ENCODE measurements at regions not wholly inside any gene's neighbourhood (a gene's known extent, or its start where the extent isn't known, plus 50 kb on each side); places are given as distances from the start of the nearest gene placed in this dataset.

DNA sequence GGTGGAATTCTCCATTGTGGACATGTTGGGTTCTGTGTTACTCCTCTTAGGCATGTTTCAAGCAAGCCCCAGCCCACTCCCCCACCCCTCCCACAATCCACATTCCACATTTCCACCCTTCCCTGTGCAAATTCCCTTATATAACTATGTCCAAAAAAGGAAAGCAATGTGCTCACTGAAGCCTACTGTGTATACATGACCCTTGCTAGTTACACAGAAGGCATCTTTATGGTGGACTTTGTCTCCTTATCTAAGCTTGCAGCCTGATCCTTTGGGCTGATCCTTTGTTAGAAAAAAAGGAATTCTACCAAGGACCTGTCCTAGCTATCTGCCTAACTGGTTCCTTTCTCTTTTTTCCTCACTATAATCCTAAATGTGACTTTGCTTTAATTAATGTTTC, 796.8 kb downstream of the NLGN4X start:
- no peak for DNase-seq

DNA sequence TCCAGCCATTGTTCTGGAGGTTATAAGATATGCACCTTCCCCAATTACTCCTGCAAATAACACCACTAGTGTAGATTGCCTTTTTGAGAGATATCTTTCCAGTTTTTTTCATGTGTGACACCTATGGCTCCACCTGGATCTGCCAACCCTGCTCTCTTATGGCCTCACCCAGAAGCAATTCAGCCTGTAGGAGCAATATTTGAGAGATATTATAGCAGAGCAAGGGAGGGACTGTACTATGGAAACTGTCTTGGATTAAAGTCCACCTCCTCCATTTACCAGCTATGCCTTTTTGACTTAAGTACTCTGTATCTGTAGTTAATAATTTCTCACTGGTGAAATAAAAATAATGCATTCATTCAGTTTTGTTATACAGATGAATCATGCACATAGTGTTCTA, 803.5 kb downstream of the NLGN4X start:
- Histone ChIP-seq H3K27me3 (ENCODE audit: control insufficient read depth, insufficient read depth, low read length) (no peaks in the 10 kb centered on the region), H3K27ac (ENCODE audit: low read length) (no peak overlapping the region), H3K36me3 (ENCODE audit: control insufficient read depth, insufficient read depth, low read length) (no peaks in the 10 kb centered on the region), H3K9me3 (ENCODE audit: control insufficient read depth, low read depth, low read length) (no peaks in the 10 kb centered on the region), H3K4me3 (ENCODE audit: low read length) (no peak overlapping the region), H3K4me1 (ENCODE audit: control insufficient read depth, insufficient read depth, low read length) (no peaks in the 10 kb centered on the region)
- no peak for DNase-seq

More for the DNA sequence above, 796.8 kb downstream of the NLGN4X start:
- H3K36me3 ChIP-seq (ENCODE audit: control insufficient read depth, insufficient read depth, low read length): no peaks in the 10 kb centered on the region
- H3K9me3 ChIP-seq (ENCODE audit: control insufficient read depth, low read depth, low read length): no peaks in the 10 kb centered on the region
- no peaks in the 10 kb centered on the region for H3K27me3 ChIP-seq (ENCODE audit: control insufficient read depth, insufficient read depth, low read length)
- H3K4me3 ChIP-seq (ENCODE audit: low read length): no peak overlapping the region
- H3K4me1 ChIP-seq (ENCODE audit: control insufficient read depth, insufficient read depth, low read length): no peaks in the 10 kb centered on the region
- H3K27ac ChIP-seq (ENCODE audit: low read length): no peak overlapping the region

DNA sequence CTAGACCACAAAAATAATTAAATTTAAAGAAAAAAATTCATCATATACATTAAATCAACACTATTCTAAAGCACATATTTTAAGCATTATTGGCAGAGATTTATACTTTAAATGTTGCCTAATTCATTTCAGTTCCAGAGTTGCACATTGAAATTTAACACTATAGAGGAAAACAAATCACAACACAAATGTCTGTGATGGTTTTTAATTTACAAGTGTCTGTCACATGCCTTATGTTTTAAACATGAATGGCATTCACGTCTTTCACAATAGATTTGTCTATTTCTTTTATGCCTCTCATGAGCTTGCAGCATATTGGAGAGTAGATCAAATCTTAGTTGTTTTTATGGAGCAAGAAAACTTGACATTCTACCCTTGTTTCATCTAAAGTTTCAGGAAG, 811.3 kb downstream of the NLGN4X start:
- Histone ChIP-seq H3K27me3 (ENCODE audit: control insufficient read depth, insufficient read depth, low read length) (no peaks in the 10 kb centered on the region), H3K9me3 (ENCODE audit: control insufficient read depth, low read depth, low read length) (no peaks in the 10 kb centered on the region), H3K4me3 (ENCODE audit: low read length) (no peak overlapping the region), H3K4me1 (ENCODE audit: control insufficient read depth, insufficient read depth, low read length) (no peaks in the 10 kb centered on the region), H3K36me3 (ENCODE audit: control insufficient read depth, insufficient read depth, low read length) (no peaks in the 10 kb centered on the region), H3K27ac (ENCODE audit: low read length) (no peak overlapping the region)
- WGBS (ENCODE audit: insufficient coverage, low lambda C conversion rate): no CpG with 5 or more reads among the region's 1 CpG
- no peak for DNase-seq

DNA sequence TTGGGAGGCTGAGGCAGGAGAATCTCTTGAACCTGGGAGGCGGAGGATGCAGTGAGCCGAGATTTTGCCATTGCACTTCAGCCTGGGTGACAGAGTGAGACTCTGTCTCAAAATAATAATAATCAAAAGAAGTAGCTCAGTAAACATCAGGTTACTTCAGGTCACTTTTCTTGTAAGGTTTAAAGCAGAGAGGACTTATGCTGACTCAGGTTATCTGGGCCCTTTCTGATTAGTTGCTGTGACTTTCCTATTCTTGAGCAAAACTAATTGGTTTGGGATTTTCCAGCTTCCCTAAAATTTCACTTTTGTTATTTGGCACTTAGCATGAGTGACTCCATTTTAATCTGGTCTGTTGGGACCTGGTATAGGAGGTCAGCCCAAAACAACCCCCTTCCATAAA, 812.9 kb downstream of the NLGN4X start:
- Histone ChIP-seq H3K27ac (ENCODE audit: low read length) (no peak overlapping the region), H3K9me3 (ENCODE audit: control insufficient read depth, low read depth, low read length) (no peaks in the 10 kb centered on the region), H3K36me3 (ENCODE audit: control insufficient read depth, insufficient read depth, low read length) (no peaks in the 10 kb centered on the region), H3K27me3 (ENCODE audit: control insufficient read depth, insufficient read depth, low read length) (no peaks in the 10 kb centered on the region), H3K4me1 (ENCODE audit: control insufficient read depth, insufficient read depth, low read length) (no peaks in the 10 kb centered on the region), H3K4me3 (ENCODE audit: low read length) (no peak overlapping the region)
- no CpG with 5 or more reads among the region's 2 CpGs for WGBS (ENCODE audit: insufficient coverage, low lambda C conversion rate)
- no peak for DNase-seq

DNA sequence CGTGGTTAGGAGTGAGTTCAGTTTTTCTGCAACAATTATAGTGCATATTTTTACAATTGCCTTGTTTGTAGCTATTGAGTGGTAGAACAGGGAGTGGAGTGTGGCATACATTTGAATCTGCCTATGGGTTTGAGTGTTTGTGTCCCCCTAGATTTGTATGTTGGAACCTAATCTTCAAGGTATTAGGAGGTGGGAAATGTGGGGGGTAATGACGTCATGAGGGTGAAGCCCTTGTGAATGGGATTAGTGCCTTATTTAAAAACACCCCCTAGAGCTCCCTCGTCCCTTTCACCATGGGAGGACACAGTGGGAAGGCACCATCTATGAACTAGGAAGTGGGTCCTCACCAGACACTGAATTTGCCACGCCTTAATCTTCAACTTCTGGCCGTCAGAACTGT, 819.6 kb downstream of the NLGN4X start:
- Histone ChIP-seq H3K4me1 (ENCODE audit: control insufficient read depth, insufficient read depth, low read length) (no peaks in the 10 kb centered on the region), H3K9me3 (ENCODE audit: control insufficient read depth, low read depth, low read length) (no peaks in the 10 kb centered on the region), H3K27ac (ENCODE audit: low read length) (no peak overlapping the region), H3K27me3 (ENCODE audit: control insufficient read depth, insufficient read depth, low read length) (no peaks in the 10 kb centered on the region), H3K4me3 (ENCODE audit: low read length) (no peak overlapping the region), H3K36me3 (ENCODE audit: control insufficient read depth, insufficient read depth, low read length) (no peaks in the 10 kb centered on the region)
- WGBS (ENCODE audit: insufficient coverage, low lambda C conversion rate): no CpG with 5 or more reads among the region's 5 CpGs
- DNase-seq: no peak

DNA sequence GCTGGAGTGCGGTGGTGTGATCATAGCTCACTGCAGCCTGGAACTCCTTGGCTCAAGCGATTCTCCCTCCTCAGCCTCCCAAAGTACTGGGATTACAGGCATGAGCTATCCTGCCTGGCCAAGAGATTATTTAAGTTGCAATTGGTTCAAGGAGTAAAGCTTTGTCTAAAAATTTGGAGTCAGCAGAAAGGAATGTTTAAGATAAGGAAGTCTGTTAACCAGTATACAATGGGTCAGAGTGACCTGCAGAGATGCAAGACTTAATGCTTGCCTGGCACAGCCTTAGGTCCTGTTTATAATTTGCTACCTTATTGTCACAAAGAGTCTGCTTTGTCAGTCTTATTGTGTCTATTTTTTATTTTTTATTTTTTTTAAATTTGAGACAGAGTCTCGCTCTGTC, 826.2 kb downstream of the NLGN4X start:
- Histone ChIP-seq H3K4me3 (ENCODE audit: low read length) (no peak overlapping the region), H3K27ac (ENCODE audit: low read length) (no peak overlapping the region)
- no CpG with 5 or more reads among the region's 3 CpGs for WGBS (ENCODE audit: insufficient coverage, low lambda C conversion rate)

DNA sequence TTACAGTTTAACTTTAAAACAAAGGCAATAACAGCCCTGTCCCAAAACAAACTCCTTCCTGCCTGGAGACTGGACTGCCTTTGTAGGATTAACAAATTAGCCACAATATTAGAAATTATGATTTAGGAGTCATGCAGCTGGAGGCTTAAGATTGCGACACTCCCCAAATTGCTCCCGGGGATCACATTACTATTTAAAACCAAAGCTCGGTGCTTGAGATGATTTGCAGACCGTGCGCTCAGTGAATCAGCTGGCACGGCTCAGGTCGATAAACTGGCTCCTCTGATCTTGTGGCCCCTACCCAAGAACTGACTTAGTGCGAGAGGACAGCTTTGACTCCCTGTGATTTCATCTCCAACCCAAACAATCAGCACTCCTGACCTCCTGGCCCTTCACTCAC, 829.3 kb downstream of the NLGN4X start:
- no peak for DNase-seq
- H3K27me3 ChIP-seq (ENCODE audit: control insufficient read depth, insufficient read depth, low read length): no peaks in the 10 kb centered on the region
- no CpG with 5 or more reads among the region's 8 CpGs for WGBS (ENCODE audit: insufficient coverage, low lambda C conversion rate)
- no peak overlapping the region for H3K4me3 ChIP-seq (ENCODE audit: low read length)
- no peaks in the 10 kb centered on the region for H3K36me3 ChIP-seq (ENCODE audit: control insufficient read depth, insufficient read depth, low read length)
- H3K27ac ChIP-seq (ENCODE audit: low read length): no peak overlapping the region
- no peaks in the 10 kb centered on the region for H3K9me3 ChIP-seq (ENCODE audit: control insufficient read depth, low read depth, low read length)
- H3K4me1 ChIP-seq (ENCODE audit: control insufficient read depth, insufficient read depth, low read length): no peaks in the 10 kb centered on the region

More for the DNA sequence above, 826.2 kb downstream of the NLGN4X start:
- H3K9me3 ChIP-seq (ENCODE audit: control insufficient read depth, low read depth, low read length): no peaks in the 10 kb centered on the region
- no peaks in the 10 kb centered on the region for H3K36me3 ChIP-seq (ENCODE audit: control insufficient read depth, insufficient read depth, low read length)
- H3K4me1 ChIP-seq (ENCODE audit: control insufficient read depth, insufficient read depth, low read length): no peaks in the 10 kb centered on the region
- DNase-seq: no peak
- H3K27me3 ChIP-seq (ENCODE audit: control insufficient read depth, insufficient read depth, low read length): no peaks in the 10 kb centered on the region

DNA sequence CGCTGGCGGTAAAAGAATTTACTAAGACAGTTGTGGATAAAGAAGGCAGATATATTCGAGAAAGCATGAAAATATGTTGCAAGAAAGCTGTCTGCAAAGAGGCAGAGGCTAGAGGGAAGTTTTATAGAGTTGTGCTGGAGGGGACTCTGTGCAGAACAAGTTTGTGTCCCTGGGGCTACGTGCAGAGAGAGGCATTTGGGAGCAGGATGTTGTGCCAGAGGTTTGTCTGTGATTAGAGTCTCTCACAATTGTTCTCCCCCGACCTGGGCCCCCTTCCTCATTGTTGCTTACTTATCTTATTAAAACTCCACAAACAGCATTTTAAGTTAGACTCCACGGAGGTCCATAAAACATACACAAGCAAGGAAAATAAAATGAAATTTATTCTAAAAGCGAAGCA, 831.3 kb downstream of the NLGN4X start:
- no peaks in the 10 kb centered on the region for H3K4me1 ChIP-seq (ENCODE audit: control insufficient read depth, insufficient read depth, low read length)
- H3K27ac ChIP-seq (ENCODE audit: low read length): no peak overlapping the region
- WGBS (ENCODE audit: insufficient coverage, low lambda C conversion rate): no CpG with 5 or more reads among the region's 7 CpGs
- H3K36me3 ChIP-seq (ENCODE audit: control insufficient read depth, insufficient read depth, low read length): no peaks in the 10 kb centered on the region
- no peaks in the 10 kb centered on the region for H3K27me3 ChIP-seq (ENCODE audit: control insufficient read depth, insufficient read depth, low read length)
- H3K9me3 ChIP-seq (ENCODE audit: control insufficient read depth, low read depth, low read length): no peaks in the 10 kb centered on the region
- no peak overlapping the region for H3K4me3 ChIP-seq (ENCODE audit: low read length)
- no peak for DNase-seq

DNA sequence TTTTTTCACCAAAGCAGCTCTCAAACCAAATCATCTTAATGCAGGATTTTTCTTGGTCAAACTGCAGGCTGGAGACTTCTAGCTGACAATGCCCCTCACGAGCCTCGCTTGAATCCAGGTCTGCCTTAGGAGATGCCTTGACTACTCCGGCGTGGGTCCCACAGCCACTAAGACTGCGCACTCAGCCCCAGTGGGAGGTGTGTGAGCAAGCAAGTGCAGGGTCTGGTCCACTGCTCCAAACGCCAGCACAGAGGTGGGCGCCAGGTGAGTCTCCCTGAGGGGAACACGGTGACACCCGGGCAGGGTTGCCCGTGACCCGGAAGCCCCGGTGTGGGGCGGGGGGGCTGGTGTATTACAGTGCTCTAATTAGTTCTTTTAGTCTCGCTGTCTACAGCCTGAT, 838.3 kb downstream of the NLGN4X start:
- H3K4me1 ChIP-seq (ENCODE audit: control insufficient read depth, insufficient read depth, low read length): no peaks in the 10 kb centered on the region
- no CpG with 5 or more reads among the region's 14 CpGs for WGBS (ENCODE audit: insufficient coverage, low lambda C conversion rate)

DNA sequence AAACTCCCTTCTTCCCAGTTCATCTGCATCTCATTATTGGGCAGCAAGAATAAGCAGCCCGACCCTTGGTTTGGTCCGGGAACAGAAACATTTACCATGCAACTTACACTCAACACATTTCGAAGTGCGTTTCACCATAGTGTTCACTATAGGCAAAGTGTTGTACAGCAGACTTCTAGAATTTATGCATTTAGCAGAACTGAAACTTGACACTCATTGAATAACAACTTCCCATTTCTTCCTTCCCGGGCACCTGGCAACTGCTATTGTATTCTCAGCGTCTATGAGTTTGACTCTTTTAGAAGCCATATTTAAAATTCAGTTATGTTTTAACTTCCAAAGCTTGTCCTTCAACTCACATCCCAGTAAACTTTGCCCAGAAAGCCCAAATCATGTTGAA, 840.6 kb downstream of the NLGN4X start:
- H3K27me3 ChIP-seq (ENCODE audit: control insufficient read depth, insufficient read depth, low read length): no peaks in the 10 kb centered on the region
- H3K9me3 ChIP-seq (ENCODE audit: control insufficient read depth, low read depth, low read length): no peaks in the 10 kb centered on the region
- no peak overlapping the region for H3K4me3 ChIP-seq (ENCODE audit: low read length)
- no peak overlapping the region for H3K27ac ChIP-seq (ENCODE audit: low read length)
- WGBS (ENCODE audit: insufficient coverage, low lambda C conversion rate): no CpG with 5 or more reads among the region's 6 CpGs
- no peaks in the 10 kb centered on the region for H3K4me1 ChIP-seq (ENCODE audit: control insufficient read depth, insufficient read depth, low read length)
- no peaks in the 10 kb centered on the region for H3K36me3 ChIP-seq (ENCODE audit: control insufficient read depth, insufficient read depth, low read length)
- no peak for DNase-seq

More for the DNA sequence above, 838.3 kb downstream of the NLGN4X start:
- Histone ChIP-seq H3K9me3 (ENCODE audit: control insufficient read depth, low read depth, low read length) (no peaks in the 10 kb centered on the region), H3K27ac (ENCODE audit: low read length) (no peak overlapping the region), H3K36me3 (ENCODE audit: control insufficient read depth, insufficient read depth, low read length) (no peaks in the 10 kb centered on the region), H3K4me3 (ENCODE audit: low read length) (no peak overlapping the region), H3K27me3 (ENCODE audit: control insufficient read depth, insufficient read depth, low read length) (no peaks in the 10 kb centered on the region)
- no peak for DNase-seq

DNA sequence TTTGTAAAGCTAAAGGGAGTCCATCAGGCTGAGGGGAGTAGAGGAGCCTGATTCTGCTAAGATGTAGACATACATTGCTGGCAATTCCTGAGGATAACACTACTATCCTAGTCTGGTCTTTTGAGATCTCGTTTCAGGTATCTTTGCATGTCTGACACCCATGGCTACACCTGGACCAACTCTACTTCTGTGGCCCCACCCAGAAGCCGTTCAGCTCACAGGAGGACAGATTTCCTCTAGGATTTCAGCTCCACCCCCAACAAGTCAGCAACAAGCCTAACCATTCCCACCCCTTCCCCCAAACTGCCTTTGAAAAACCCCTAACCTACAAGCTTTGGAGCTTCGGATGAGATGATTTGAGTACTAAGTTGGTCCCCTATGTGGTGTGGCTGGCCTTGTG, 848.2 kb downstream of the NLGN4X start:
- H3K36me3 ChIP-seq (ENCODE audit: control insufficient read depth, insufficient read depth, low read length): no peaks in the 10 kb centered on the region
- H3K27ac ChIP-seq (ENCODE audit: low read length): no peak overlapping the region
- H3K27me3 ChIP-seq (ENCODE audit: control insufficient read depth, insufficient read depth, low read length): no peaks in the 10 kb centered on the region
- no peaks in the 10 kb centered on the region for H3K9me3 ChIP-seq (ENCODE audit: control insufficient read depth, low read depth, low read length)
- no CpG with 5 or more reads among the region's 3 CpGs for WGBS (ENCODE audit: insufficient coverage, low lambda C conversion rate)
- DNase-seq: no peak
- no peak overlapping the region for H3K4me3 ChIP-seq (ENCODE audit: low read length)
- no peaks in the 10 kb centered on the region for H3K4me1 ChIP-seq (ENCODE audit: control insufficient read depth, insufficient read depth, low read length)

Measured in large intestine (tissue), 3 donors.